ENCODE measurements at regions not wholly inside any gene's neighbourhood (a gene's known extent, or its start where the extent isn't known, plus 50 kb on each side); places are given as distances from the start of the nearest gene placed in this dataset.

GRCh38 chr15:47985568-47985967, 135.2 kb upstream of the SLC24A5 start:
- H4K20me1 ChIP-seq (ENCODE audit: insufficient read depth, low read length): no peaks in the 10 kb centered on the region
- H3K4me2 ChIP-seq (ENCODE audit: low read length): no peak overlapping the region
- H3K4me1 ChIP-seq (ENCODE audit: insufficient read depth, low read length, poor library complexity, severe bottlenecking): no peaks in the 10 kb centered on the region
- TF ChIP-seq EZH2phosphoT487 (IDR thresholded peaks at IDR 0.05; ENCODE audit: borderline replicate concordance, low read depth, low read length): no peak
- TF ChIP-seq CTCF (conservative IDR thresholded peaks at IDR 0.05; ENCODE audit: low read length): no peak
- intact Hi-C loops (cut with micrococcal nuclease; ENCODE audit: unreplicated experiment): loop anchor here (5.0 to 10.0 kb wide), 2 partner anchors 518 to 1671 kb away; no protein-coding TSS in a partner anchor
- no peak overlapping the region for H3K27ac ChIP-seq (ENCODE audit: low read depth, low read length, poor library complexity, severe bottlenecking)
- no TSS peak for BruUV-seq (replicated peaks)
- H3K4me3 ChIP-seq (ENCODE audit: low read depth, low read length, poor library complexity, severe bottlenecking): no peak overlapping the region
- ChIA-PET POLR2A (no interaction called here), CTCF (ENCODE audit: unreplicated experiment) (no interaction called here)
- no peaks in the 10 kb centered on the region for H3K36me3 ChIP-seq (ENCODE audit: insufficient read depth, low read length)
- H3K9me2 ChIP-seq (ENCODE audit: insufficient read depth, low read length): no peaks in the 10 kb centered on the region
- H2AFZ ChIP-seq (ENCODE audit: low read length): no peak overlapping the region
- DNase-seq (ENCODE audit: low spot score): no peak
- H3K9me3 ChIP-seq (ENCODE audit: low read length): no peaks in the 10 kb centered on the region
- no peaks in the 10 kb centered on the region for H3K79me2 ChIP-seq (ENCODE audit: insufficient read depth, low read depth, low read length)

DNA sequence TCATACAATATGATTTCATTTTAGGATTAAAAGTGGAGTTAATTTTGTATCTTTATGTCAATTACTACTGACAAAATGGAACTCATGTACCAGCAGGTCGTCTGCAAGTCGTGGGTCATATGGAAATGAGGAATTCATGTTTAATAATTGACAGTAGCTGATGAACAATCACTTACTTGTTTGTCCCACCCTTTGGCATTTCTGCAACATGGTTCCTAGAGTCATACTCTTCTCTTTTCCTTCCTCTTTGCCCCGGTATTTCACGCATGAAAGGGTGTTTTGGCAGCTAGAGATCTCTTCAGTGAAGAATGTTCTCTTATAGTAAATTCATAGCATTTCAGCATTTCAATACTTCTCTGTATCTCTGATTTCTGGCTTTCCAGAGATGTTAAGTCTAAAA, 133.3 kb upstream of the SLC24A5 start:
- intact Hi-C loops (cut with micrococcal nuclease; ENCODE audit: unreplicated experiment): loop anchor here (2.0 to 10.0 kb wide), 3 partner anchors 277 to 1673 kb away; no protein-coding TSS in a partner anchor
- POLR2A ChIA-PET: interaction anchor here (0.5 to 0.6 kb wide), 2 partner anchors 298 kb away, joined by 3 read pairs; no protein-coding TSS in a partner anchor
- no TSS peak for BruUV-seq (replicated peaks)

More for the DNA sequence above, 133.3 kb upstream of the SLC24A5 start:
- Histone ChIP-seq H3K4me3 (ENCODE audit: low read depth, low read length, poor library complexity, severe bottlenecking) (no peak overlapping the region), H3K36me3 (ENCODE audit: insufficient read depth, low read length) (no peaks in the 10 kb centered on the region), H3K79me2 (ENCODE audit: insufficient read depth, low read depth, low read length) (no peaks in the 10 kb centered on the region), H4K20me1 (ENCODE audit: insufficient read depth, low read length) (no peaks in the 10 kb centered on the region), H3K4me1 (ENCODE audit: insufficient read depth, low read length, poor library complexity, severe bottlenecking) (no peaks in the 10 kb centered on the region), H3K27ac (ENCODE audit: low read depth, low read length, poor library complexity, severe bottlenecking) (no peak overlapping the region), H3K4me2 (ENCODE audit: low read length) (no peak overlapping the region), H3K9me2 (ENCODE audit: insufficient read depth, low read length) (no peaks in the 10 kb centered on the region), H2AFZ (ENCODE audit: low read length) (no peak overlapping the region), H3K9me3 (ENCODE audit: low read length) (no peaks in the 10 kb centered on the region)
- TF ChIP-seq EZH2phosphoT487 (IDR thresholded peaks at IDR 0.05; ENCODE audit: borderline replicate concordance, low read depth, low read length) (no peak), CTCF (conservative IDR thresholded peaks at IDR 0.05; ENCODE audit: low read length) (no peak)
- DNase-seq (ENCODE audit: low spot score): no peak
- CTCF ChIA-PET (ENCODE audit: unreplicated experiment): no interaction called here

Measured in OCI-LY7 (cell line).